GM12874 (cell line): ENCODE measurements at regions not wholly inside any gene's neighbourhood (a gene's known extent, or its start where the extent isn't known, plus 50 kb on each side); places are given as distances from the start of the nearest gene placed in this dataset.

Experiments used
- CTCF ChIP-seq: IDR thresholded peaks from 2 replicates; pipeline ENCODE4 v1.5.1; 2011; ENCODE audit warnings: low read depth, mild to moderate bottlenecking, control low read depth, low read length, moderate library complexity; ENCODE audit not compliant: insufficient read depth

- no peak for TF ChIP-seq CTCF
Measured at GRCh38 chr6:10302566-10303235, 112.2 kb downstream of the TFAP2A start.

- TF ChIP-seq CTCF = no peak
Measured at GRCh38 chr6:10300071-10300470, 114.8 kb downstream of the TFAP2A start.

GRCh38 chr6:10297832-10298231 is 117.0 kb downstream of the TFAP2A start:
- TF ChIP-seq CTCF = no peak

GRCh38 chr6:10278746-10279145 is 136.1 kb downstream of the TFAP2A start:
- no peak for TF ChIP-seq CTCF

GRCh38 chr6:10276660-10277287 is 138.1 kb downstream of the TFAP2A start:
- no peak for TF ChIP-seq CTCF

GRCh38 chr6:10276106-10276505 is 138.8 kb downstream of the TFAP2A start:
- TF ChIP-seq CTCF = no peak

GRCh38 chr6:10272591-10272990 is 142.3 kb downstream of the TFAP2A start:
- TF ChIP-seq CTCF = no peak
